Stimulated activated CD4-positive, alpha-beta T cell treated with anti-CD3 and anti-CD28 coated beads, Interleukin-1b, Interleukin-23, amount 100 ng/mL, for 48 hours (primary cell): ENCODE measurements at regions not wholly inside any gene's neighbourhood (a gene's known extent, or its start where the extent isn't known, plus 50 kb on each side); places are given as distances from the start of the nearest gene placed in this dataset.
"Not testable (repeated sequence)": the region's sequence is repeated elsewhere in the genome, so short reads cannot be mapped to it uniquely, and the experiment has no call there.

ENCODE experiments used
- DNase-seq: peaks from one replicate; pipeline ENCODE4 v3.0.0-alpha.2; 2020

DNA sequence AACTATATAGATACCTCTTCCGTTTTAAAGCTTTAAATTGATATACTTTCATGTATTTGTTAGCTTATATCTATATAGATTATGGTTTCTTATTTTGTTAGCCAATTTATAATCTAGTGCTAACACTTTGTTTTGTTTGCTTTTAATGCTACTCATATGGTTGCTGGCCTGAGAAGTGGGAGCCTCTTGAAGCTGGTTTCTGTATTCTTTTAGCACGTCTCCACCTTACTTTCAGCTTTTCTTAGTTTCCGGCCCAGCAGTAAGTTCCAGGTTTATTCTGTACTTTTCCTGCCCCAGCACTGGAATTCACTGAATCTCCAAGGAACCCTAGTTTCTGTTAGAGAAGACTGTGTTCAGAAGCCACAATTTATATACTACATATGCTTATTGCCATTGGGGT, 458.9 kb downstream of the PRR16 start:
- no peak for DNase-seq

GRCh38 chr5:120926471-120926870, 462.4 kb downstream of the PRR16 start:
- DNase-seq = no peak

- no peak for DNase-seq
These were observed 463.9 kb downstream of the PRR16 start for GRCh38 chr5:120927950-120928530.

DNA sequence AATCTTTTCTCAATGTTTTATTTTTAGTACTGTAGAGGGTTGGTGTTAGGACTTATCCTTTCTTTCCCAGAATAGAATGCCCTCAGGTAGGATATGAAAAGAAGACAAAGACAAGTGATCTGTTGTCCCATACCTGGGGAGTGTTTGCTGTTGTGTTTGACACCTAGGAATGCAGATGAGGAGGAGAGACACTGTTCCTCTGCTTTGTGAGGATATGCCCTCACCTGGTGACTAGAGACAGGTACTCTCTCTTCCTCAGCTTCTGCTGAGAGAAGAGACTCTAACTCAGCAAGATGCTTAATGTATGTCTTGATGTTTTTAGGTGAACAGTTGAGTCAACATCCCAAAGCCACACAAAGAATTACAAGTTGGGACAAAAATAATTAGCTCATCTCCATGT, 468.4 kb downstream of the PRR16 start:
- no peak for DNase-seq

- DNase-seq = no peak
These were observed 469.9 kb downstream of the PRR16 start for GRCh38 chr5:120934031-120934430.

DNA sequence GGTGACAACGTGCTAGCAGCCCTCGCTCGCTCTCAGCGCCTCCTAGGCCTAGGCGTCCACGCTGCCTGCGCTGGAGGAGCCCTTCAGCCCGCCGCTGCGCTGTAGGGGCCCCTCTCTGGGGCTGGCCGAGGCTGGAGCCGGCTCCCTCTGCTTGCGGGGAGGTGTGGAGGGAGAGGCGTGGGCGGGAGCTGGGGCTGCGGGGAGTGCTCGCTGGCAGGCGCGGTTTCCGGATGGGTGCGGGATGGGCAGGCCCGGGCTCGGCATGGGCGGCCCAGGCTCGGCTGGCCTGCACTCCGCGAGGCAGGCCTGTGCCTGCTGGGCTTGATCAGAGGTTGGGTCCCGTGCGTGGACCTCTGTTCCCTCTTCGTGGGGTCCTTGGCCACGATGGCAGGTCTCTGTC, 472.6 kb downstream of the PRR16 start:
- no peak for DNase-seq

GRCh38 chr5:120938604-120939003, 474.5 kb downstream of the PRR16 start:
- DNase-seq = no peak

DNA sequence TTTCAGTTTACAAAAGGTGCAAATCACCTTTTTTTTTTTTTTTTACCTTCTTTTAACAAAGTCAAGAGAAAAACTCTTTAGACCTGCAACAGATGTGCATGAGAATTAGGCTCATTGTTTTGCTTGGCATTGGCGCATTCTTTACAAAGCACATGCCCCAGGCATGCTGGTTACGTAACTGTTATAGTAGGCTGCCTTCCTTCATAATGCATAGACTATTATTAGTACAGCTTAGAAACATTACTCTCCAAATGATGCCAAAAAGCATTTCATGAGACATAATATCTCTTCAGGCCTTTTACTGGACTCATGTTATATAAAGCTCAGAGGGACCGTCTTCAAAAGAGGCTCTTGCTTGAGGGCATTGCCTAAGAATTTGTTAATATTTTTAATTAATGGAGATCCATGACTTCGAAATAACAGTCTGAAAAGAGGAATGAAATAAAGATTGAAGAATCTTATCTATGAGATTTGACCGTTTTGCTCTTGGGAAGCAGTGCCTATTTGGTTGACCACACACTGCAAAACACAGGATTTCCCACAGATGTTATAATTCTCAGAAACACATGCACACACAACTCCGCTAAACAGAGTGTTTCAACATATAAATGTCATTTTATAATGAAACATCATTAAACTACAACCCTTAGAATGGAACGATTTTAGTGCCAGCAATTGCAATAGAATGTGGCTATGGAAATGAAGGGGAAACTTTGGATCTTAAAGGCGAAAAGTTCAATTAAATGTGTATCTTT, 478.7 kb downstream of the PRR16 start:
- DNase-seq = no peak

DNA sequence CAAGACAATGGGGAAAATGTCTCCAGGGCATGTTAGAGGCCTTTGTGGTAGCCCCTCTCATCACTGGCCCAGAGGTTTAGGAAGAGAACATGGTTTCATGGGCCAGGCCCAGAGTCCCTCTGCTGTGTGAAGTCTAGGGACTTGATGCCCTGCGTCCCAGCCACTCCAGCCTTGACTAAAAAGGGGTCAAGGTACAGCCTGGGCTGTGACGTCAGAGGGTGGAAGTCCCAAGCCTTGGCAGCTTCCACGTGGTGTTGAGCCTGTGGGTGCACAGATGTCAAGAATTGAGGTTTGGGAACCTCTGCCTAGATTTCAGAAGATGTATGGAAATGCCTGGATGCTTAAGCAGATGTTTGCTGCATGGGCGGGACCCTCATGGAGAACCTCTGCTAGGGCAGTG, 485.5 kb downstream of the PRR16 start:
- not testable (repeated sequence) for DNase-seq

GRCh38 chr5:120953445-120953844, 489.3 kb downstream of the PRR16 start:
- DNase-seq = not testable (repeated sequence)

DNA sequence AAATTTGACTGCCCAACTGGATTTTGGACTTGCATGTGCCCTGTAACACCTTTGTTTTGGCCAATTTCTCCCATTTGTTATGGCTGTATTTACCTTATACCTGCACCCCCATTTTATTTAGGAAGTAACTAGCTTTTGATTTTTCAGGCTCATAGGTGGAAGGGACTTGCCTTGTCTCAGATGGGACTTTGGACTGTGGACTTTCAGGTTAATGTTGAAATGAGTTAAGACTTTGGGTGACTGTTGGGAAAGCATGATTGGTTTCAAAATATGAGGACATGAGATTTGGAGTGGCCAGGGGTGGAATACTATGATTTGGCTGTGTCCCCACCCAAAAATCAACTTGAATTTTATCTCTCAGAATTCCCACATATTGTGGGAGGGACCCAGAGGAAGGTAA, 490.2 kb downstream of the PRR16 start:
- DNase-seq = no peak

GRCh38 chr5:120955795-120956194, 491.7 kb downstream of the PRR16 start:
- no peak for DNase-seq

DNA sequence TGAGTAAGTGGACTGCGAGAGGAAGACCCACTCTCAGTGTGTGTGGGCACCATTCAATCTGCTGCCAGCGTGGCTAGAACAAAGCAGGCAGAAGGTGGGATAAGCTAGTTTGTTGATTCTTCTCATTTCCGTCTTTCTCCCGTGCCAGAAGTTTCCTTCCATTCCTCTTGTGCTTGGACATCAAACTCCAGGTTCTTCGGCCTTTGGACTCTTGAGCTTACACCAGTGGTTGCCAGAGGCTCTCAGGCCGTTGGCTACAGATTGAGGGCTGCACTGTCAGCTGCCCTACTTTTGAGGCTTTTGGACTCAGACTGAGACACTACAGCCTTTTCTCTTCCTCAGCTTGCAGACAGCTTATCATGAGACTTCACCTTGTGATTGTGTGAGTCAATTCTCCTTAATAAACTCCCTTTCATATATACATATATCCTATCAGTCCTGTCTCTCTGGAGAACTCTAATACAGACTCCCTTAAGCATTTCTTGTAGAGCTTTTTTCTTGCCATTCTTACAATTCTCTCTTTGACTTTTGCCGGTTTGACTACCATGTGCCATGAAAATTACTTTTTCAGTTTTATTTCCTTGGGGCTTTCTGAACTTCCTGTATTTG, 494.9 kb downstream of the PRR16 start:
- DNase-seq = no peak

DNA sequence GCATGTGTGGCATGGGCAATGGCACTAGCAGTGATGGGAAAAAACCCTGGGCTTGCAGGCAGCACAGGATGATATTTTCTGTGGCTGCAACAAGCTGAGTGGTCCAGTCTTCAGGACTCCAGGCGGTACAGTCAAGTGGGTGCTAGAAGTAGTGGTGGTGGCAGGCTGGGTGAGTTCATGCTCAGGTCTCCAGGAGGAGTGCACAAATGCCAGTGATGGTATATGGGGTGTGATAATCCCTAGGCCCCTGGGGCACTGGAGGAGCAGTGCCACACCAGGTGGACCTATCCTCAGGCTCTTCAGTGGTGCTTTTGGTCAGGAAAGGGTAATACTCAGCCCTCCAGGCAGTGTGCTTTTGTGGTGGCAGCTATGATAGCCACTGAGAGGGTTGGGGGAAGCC, 496.4 kb downstream of the PRR16 start:
- no peak for DNase-seq

DNA sequence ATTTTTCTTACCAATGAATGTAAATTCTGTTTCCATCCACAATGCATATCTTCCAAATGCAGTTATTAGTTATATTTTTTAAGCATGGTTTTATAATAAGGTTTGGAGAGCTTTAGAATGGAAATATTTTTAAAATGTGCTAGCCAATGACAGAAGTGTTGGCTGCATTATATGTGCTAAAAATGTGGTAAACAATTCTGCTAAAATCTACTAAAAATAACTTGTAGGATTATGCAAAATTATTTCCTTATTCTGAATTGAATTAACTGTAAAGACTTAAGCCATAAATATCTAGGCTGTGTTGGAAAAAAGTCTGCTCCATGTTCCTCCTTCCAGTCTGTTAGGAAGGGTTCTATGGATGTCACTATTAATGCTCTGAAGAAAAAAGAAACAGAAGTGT, 503.3 kb downstream of the PRR16 start:
- no peak for DNase-seq

DNA sequence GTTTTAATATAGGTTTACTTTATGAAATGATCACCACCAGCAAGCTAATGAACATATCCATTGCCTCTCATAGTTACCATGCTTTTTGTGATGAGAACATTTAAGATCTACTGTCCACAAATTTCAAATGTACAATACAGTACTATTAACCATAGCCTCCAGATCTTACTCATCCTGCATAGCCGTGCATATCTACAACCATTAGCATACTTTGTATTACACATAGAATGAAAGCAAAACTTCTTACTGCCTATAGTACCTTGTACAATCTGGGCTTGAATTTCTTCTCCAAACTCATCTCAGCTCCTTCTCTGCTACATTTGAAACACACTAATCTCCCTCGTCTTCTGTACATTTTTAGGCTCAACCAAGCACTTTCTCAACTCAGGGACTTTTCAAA, 510.6 kb downstream of the PRR16 start:
- DNase-seq = no peak

DNA sequence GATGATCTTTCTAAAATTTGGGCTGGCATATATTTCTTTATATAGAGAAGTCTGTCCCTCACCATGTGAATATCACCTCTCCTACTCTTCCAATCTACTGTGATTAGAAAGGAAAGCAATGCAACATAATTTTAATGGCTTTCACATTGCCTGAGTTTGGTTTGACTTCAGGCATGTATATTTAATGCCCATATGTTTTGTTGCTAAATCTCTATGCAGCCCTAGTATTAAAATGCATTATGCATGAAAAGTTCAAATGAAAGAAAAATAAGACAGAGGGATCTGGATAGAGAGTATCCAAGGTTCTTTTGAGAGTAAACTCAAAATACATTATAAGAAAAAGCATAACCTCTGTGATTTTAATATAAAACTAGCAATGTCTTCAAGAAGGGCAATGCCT, 518.3 kb downstream of the PRR16 start:
- DNase-seq = no peak

- DNase-seq = no peak
These were observed 521.4 kb downstream of the PRR16 start for GRCh38 chr5:120985526-120985925.

GRCh38 chr5:120988491-120988890, 524.4 kb downstream of the PRR16 start:
- DNase-seq = no peak

GRCh38 chr5:120988941-120989340, 524.8 kb downstream of the PRR16 start:
- no peak for DNase-seq

- no peak for DNase-seq
These were observed 527.5 kb downstream of the PRR16 start for GRCh38 chr5:120991569-120991968.

DNA sequence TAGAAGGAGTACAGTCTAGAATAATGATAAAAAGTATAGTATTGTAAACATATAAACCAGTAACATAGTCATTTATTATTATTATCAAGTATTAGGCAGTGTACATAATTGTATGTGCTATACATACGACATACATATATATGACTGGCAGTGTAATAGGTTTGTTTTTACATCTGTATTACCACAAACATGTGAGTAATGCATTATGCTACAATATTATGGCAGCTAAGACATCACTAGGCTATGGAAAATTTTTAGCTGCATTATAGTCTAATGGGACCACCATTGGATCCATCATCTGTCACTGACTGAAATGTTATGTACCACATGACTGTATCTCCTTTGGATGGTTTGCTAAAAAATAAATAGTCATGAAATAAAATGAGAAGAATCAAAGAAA, 530.0 kb downstream of the PRR16 start:
- DNase-seq = no peak

DNA sequence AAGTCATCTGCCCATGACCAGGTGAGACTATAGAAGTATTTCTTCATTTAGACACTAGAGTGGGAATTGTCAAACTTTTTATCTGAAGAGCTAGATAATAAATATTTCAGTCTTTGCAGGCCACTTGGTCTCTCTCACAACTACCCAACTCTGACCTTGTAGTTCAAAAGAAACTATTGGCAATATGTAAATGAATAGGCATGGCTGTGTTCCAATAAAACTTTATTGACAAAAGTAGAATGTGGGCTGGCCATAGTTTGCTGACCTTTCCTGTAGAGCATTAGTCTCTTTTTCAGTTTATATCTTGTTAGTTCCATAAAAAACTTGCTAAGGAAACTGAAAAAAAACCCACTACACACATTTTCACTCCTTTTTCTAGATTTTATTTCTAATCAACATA, 535.5 kb downstream of the PRR16 start:
- no peak for DNase-seq

GRCh38 chr5:121006217-121006616, 542.1 kb downstream of the PRR16 start:
- DNase-seq = no peak

DNA sequence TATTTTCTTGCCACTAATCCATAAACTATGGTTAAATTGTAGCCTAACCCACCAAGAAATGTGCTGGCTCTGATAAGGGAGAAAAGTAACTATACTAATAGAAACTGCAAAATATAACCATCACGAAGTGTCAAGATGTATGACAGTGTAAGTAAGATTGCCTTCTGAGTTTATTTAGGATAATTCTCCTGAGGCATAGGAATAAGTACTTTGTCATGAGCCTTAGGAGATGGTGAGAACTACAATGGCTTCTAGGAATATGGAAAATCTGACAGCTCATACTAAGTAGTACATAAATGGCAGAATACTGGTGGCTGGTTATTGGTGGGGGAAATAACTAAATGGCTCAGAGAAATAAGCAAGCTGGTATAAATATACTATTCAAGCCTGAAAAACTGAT, 543.9 kb downstream of the PRR16 start:
- DNase-seq = no peak
